GM12892 (cell line): ENCODE measurements at regions not wholly inside any gene's neighbourhood (a gene's known extent, or its start where the extent isn't known, plus 50 kb on each side); places are given as distances from the start of the nearest gene placed in this dataset.

Source experiments
- DNase-seq: peaks from one replicate; pipeline ENCODE4 v3.0.0; 2011; ENCODE audit not compliant: insufficient read length
- FAIRE-seq: peaks from 2 replicates; lab custom pipeline; 2011; peaks lifted over from hg19 to GRCh38; lab: Jason Lieb, UNC
- POLR2A ChIP-seq: IDR thresholded peaks from 2 replicates; pipeline ENCODE4 v1.6.1; 2011; ENCODE audit warnings: low read depth, low read length, control low read depth
- POLR2AphosphoS5 ChIP-seq: IDR thresholded peaks from 2 replicates; pipeline ENCODE4 v1.6.1; 2011; ENCODE audit warnings: low read depth, low read length, control low read depth
- TAF1 ChIP-seq: IDR thresholded peaks from 2 replicates; pipeline ENCODE4 v1.6.1; 2011; ENCODE audit warnings: low read depth, mild to moderate bottlenecking, control low read depth, low read length, borderline replicate concordance

DNA sequence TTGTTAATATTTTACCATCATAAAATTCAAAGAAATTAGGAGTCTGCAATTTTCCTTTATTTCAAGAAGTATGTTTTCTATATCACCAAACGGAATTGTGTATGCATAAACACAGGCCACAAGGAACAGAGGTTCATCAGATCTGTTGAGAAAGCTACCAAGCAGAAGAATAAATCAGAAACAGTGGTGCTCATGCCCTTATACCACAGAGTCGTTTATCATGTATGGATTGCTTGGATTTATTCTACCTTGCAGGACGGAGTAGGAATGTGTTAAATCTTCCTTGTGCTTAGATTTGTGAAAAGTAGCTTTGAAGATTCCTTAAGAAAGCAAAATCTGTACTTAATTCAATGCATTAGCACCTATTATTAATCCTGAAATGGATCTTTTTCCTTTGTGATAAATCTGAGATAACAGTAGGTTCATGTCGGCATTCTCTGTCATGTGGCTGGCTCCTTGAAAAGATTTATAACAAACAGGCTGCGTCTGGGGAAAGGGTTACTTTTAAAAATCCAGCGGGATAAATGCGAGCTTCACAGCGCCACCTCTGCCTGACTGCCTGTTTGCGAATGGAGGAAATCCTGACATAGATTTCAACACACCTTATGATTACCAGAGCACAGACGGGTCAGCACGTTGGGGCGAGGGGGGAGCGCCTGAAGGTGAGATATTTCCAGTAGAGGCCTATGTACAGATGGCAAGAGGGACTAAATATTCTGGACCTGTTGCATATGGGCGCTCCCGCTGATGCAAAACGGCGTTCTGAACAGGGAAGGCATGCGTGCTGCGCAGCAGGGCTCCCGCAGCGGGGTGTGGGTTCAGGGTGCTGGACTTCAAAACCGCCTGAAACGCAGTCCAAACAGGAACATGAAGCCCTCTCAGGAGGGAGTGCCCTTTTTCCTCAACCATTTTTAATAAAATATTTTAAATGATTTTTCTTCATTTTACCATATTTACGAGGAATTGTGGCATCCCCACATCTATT, 445.5 kb upstream of the SGCG start:
- FAIRE-seq: no peak
- no peak for DNase-seq
- TF ChIP-seq TAF1 (no peak), POLR2AphosphoS5 (no peak), POLR2A (no peak)

- no peak for FAIRE-seq
- TF ChIP-seq TAF1 (no peak), POLR2AphosphoS5 (no peak), POLR2A (no peak)
- no peak for DNase-seq
These were observed 444.6 kb upstream of the SGCG start for GRCh38 chr13:22736084-22736767.

DNA sequence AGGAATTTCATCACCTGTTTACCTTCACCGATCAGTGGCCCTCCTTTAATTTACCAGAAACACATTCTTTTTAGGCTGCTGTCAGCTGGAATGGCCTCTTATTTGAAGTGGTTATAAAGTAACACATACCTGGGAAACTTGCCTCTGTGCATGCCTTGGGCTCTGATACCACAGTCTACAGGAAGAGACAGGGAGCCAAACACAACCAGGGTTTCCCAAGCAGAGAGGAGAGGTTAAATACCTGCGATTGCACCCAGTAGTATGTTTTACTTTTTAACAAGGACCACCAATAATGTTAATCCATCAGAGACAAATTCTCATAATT, 444.0 kb upstream of the SGCG start:
- FAIRE-seq: no peak
- no peak for DNase-seq
- no peak for TF ChIP-seq POLR2AphosphoS5
- no peak for TF ChIP-seq TAF1
- TF ChIP-seq POLR2A: no peak

- DNase-seq (no peak), FAIRE-seq (no peak)
- TF ChIP-seq POLR2A (no peak), TAF1 (no peak), POLR2AphosphoS5 (no peak)
These were observed 442.4 kb upstream of the SGCG start for GRCh38 chr13:22738357-22738756.

DNA sequence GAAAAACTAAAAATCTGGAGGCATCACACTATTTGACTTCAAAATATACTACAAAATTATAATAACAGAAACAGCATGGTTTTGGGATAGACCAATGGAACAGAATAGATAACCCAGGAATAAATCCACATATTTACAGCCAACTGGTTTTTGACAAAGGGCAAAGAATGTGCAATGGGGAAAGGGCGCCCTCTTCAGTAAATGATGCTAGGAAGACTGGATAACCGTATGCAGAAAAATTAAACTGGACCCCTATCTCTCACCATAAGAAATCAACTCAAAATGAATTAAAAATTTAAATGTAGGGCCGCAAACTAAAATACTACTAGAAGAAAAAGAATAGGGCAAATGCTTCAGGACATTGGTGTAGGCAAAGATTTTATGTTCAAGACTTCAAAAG, 440.5 kb upstream of the SGCG start:
- DNase-seq (no peak), FAIRE-seq (no peak)
- TF ChIP-seq POLR2A: no peak
- no peak for TF ChIP-seq TAF1
- no peak for TF ChIP-seq POLR2AphosphoS5

DNA sequence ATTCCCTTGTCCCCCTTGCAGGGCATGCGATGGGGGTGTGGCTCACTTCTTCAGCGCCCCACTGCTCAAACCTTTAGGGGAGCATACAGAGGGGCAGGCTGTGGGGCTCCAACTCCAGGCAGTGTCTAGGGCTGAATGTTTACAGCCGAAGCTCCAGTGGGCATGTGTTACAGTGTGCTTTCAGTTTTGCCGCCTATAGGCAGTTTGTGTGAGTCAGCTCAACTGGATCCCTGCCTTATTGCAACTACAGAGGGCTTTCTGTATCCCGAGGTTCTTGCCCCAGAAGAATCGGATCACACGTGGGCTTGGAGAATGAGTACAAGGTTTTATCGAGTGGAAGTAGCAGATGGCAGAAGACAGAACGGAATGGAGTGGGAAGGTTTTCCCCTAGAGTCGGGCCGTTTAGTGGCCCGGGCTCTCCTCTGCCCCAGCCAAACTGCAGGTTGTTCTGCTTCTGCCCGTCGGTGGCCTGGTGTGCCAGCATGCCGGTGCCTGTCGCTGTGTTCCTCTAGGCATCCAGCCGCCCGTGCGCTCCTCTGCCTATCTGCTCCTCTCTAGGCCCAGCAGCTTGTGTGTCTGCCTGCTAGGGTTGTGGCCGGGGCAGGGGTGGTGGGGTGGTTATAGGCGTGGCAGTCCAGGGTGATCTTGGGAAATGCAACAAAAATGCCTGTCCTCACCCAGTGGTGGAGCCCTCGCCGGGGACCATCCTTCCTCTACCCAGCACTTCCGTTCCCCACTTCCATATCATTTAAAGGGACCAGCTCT, 435.9 kb upstream of the SGCG start:
- no peak for TF ChIP-seq TAF1
- DNase-seq (no peak), FAIRE-seq (no peak)

DNA sequence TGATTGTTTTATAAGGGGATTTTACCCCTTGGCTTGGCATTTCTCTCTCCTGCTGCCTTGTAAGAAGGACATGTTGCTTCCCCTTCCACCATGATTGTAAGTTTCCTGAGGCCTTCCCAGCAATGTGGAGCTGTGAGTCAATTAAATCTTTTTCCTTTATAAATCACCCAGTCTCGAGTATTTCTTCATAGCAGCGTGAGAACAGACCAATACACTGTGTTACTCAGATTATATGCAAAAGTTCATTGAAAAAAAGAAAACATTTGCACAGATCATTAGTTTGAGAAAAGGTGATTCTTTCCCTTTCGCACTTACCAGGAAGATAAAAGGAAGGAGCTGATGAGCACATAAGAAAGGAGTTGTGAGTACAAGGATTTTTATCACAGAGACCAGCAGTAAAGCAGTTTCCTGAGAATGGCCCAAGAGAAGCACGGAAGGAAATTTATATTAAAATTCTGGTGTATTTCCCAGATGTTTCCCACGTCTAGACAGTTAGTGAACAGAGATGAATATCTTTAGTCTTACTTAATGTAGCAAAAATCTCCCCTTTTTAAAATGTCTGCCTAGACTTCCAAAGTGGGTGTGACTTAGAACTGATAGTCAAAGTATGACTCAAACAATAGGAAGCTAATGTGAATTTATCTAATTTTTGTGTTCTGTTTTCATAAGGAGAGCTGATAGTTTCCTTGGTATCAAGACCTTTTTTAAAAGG, 431.8 kb upstream of the SGCG start:
- FAIRE-seq (no peak), DNase-seq (no peak)
- TF ChIP-seq POLR2AphosphoS5 (no peak), TAF1 (no peak), POLR2A (no peak)

GRCh38 chr13:22749626-22750025, 431.2 kb upstream of the SGCG start:
- FAIRE-seq: no peak
- no peak for DNase-seq
- TF ChIP-seq TAF1 (no peak), POLR2A (no peak), POLR2AphosphoS5 (no peak)

DNA sequence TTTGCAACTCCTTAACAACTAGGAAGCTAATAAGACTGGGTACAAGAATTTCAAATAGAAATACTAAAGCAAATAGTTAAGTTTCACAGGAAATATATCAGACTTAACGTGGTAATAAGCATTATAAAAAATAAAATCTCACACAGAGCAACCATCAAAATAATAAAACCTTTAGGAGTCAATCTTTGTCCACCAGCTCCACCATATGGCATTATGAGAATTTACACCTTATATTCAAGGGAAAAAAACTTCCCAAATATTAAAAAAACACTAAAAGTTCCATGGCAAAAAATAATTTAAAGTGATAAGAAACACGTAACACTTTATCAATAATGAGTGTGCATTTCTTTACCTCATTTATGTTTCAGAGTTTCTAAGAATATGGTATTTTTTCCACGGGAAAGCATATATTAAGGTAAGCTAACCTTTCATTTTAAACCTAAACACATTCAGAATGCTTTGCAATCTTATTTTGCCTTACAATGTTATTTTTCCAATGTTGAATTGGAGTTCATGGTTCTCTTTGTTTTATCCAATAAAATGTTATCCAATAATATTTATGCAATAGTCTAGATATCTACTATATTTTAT, 423.2 kb upstream of the SGCG start:
- DNase-seq (no peak), FAIRE-seq (no peak)
- TF ChIP-seq POLR2A (no peak), POLR2AphosphoS5 (no peak), TAF1 (no peak)

DNA sequence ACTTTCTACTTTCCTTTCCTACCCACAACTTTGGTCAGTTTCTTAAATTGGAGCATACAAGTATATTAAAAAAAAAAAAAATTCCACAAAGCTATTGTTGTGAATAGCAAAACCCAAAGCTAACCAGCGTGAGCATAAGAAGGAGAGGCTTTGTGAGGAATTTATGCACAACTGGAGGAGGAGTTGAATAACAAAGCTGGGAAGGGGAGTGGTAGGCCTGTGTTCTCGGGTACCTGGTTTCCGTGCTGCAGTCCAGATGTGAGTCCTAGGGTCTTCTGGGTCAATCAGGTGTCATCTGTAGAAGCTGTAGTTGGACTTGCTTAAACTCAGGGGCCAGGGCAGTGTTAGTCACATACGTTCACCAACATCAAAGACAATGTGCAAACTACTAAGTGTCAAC, 422.5 kb upstream of the SGCG start:
- no peak for FAIRE-seq
- DNase-seq: no peak
- TF ChIP-seq POLR2AphosphoS5 (no peak), TAF1 (no peak), POLR2A (no peak)
